ENCODE measurements at regions not wholly inside any gene's neighbourhood (a gene's known extent, or its start where the extent isn't known, plus 50 kb on each side); places are given as distances from the start of the nearest gene placed in this dataset.

- no peak for DNase-seq
These were observed 56.5 kb upstream of the BLID start for GRCh38 chr11:122172352-122173073.

- no peak for DNase-seq
These were observed 54.9 kb upstream of the BLID start for GRCh38 chr11:122170815-122171475.

- no peak for DNase-seq
These were observed 52.2 kb upstream of the BLID start for GRCh38 chr11:122168218-122168617.

- DNase-seq = no peak
These were observed 51.1 kb upstream of the BLID start for GRCh38 chr11:122167100-122167499.

GRCh38 chr11:122165607-122166371 lies 49.8 kb upstream of the BLID start:
- no peak for DNase-seq

All from right kidney (tissue), 1 donor.